Activated CD4-positive, alpha-beta T cell treated with anti-CD3 and anti-CD28 coated beads, Interleukin-2, Interleukin-6, amounts not matched to agents 100 ng/mL and 50 ng/mL, durations not matched to agents 16 hours and 8 hours (primary cell): ENCODE measurements at regions not wholly inside any gene's neighbourhood (a gene's known extent, or its start where the extent isn't known, plus 50 kb on each side); places are given as distances from the start of the nearest gene placed in this dataset.

Source experiments
- DNase-seq: peaks from one replicate; pipeline ENCODE4 v3.0.0-alpha.2; 2020

GRCh38 chr13:106382534-106382933, 152.9 kb downstream of the EFNB2 start:
- no peak for DNase-seq

- DNase-seq: no peak
Measured at GRCh38 chr13:106381091-106381490, 154.4 kb downstream of the EFNB2 start.

- DNase-seq: no peak
Measured at GRCh38 chr13:106377931-106378662, 157.4 kb downstream of the EFNB2 start.

GRCh38 chr13:106377341-106377740, 158.1 kb downstream of the EFNB2 start:
- DNase-seq: no peak

- DNase-seq: peak; percentile 1
Measured at GRCh38 chr13:106376401-106377112, 158.9 kb downstream of the EFNB2 start.

- DNase-seq: no peak
Measured at GRCh38 chr13:106375085-106375484, 160.4 kb downstream of the EFNB2 start.

- no peak for DNase-seq
Measured at GRCh38 chr13:106374631-106375030, 160.8 kb downstream of the EFNB2 start.

GRCh38 chr13:106373989-106374572, 161.4 kb downstream of the EFNB2 start:
- no peak for DNase-seq

GRCh38 chr13:106373304-106373988, 162.0 kb downstream of the EFNB2 start:
- DNase-seq: no peak

GRCh38 chr13:106372199-106373155, 163.0 kb downstream of the EFNB2 start:
- DNase-seq: no peak

- DNase-seq: no peak
Measured at GRCh38 chr13:106371024-106371423, 164.4 kb downstream of the EFNB2 start.

- no peak for DNase-seq
Measured at GRCh38 chr13:106369858-106370257, 165.6 kb downstream of the EFNB2 start.

GRCh38 chr13:106369091-106369490, 166.4 kb downstream of the EFNB2 start:
- no peak for DNase-seq

GRCh38 chr13:106367361-106367971, 168.0 kb downstream of the EFNB2 start:
- no peak for DNase-seq

- DNase-seq: no peak
Measured at GRCh38 chr13:106362707-106363106, 172.8 kb downstream of the EFNB2 start.

GRCh38 chr13:106361621-106362020, 173.8 kb downstream of the EFNB2 start:
- DNase-seq: no peak

GRCh38 chr13:106357198-106357597, 178.3 kb downstream of the EFNB2 start:
- DNase-seq: no peak

GRCh38 chr13:106355866-106356265, 179.6 kb downstream of the EFNB2 start:
- DNase-seq: no peak

- DNase-seq: no peak
Measured at GRCh38 chr13:106354961-106355360, 180.5 kb downstream of the EFNB2 start.

- no peak for DNase-seq
Measured at GRCh38 chr13:106352850-106353249, 182.6 kb downstream of the EFNB2 start.

GRCh38 chr13:106351251-106351650, 184.2 kb downstream of the EFNB2 start:
- no peak for DNase-seq

GRCh38 chr13:106350208-106350607, 185.3 kb downstream of the EFNB2 start:
- no peak for DNase-seq
